ENCODE measurements at regions not wholly inside any gene's neighbourhood (a gene's known extent, or its start where the extent isn't known, plus 50 kb on each side); places are given as distances from the start of the nearest gene placed in this dataset.
A peak's percentile ranks its signal among the peaks of the same experiment; 100 is the strongest.

- Histone ChIP-seq H3K9me3 (ENCODE audit: control insufficient read depth, low read length) (no peaks in the 10 kb centered on the region), H3K4me1 (ENCODE audit: control insufficient read depth, insufficient read depth, low read length) (no peaks in the 10 kb centered on the region), H3K4me3 (ENCODE audit: low read length) (no peak overlapping the region), H3K27me3 (replicated peaks; ENCODE audit: control insufficient read depth, insufficient read depth, low read length) (no peaks in the 10 kb centered on the region), H3K36me3 (ENCODE audit: control insufficient read depth, insufficient read depth, low read length, severe bottlenecking) (no peaks in the 10 kb centered on the region), H3K9ac (ENCODE audit: low read length) (no peak overlapping the region)
- no peak for DNase-seq (ENCODE audit: low read depth)
These were observed 151.3 kb upstream of the SLC39A10 start for GRCh38 chr2:195505701-195506100.

GRCh38 chr2:195503208-195503607 lies 153.8 kb upstream of the SLC39A10 start:
- Histone ChIP-seq H3K4me3 (ENCODE audit: low read length) (no peak overlapping the region), H3K27me3 (replicated peaks; ENCODE audit: control insufficient read depth, insufficient read depth, low read length) (no peaks in the 10 kb centered on the region), H3K9me3 (ENCODE audit: control insufficient read depth, low read length) (no peaks in the 10 kb centered on the region), H3K36me3 (ENCODE audit: control insufficient read depth, insufficient read depth, low read length, severe bottlenecking) (no peaks in the 10 kb centered on the region), H3K4me1 (ENCODE audit: control insufficient read depth, insufficient read depth, low read length) (peaks cover 4% of the 10 kb centered on the region), H3K9ac (ENCODE audit: low read length) (no peak overlapping the region)
- no peak for DNase-seq (ENCODE audit: low read depth)

GRCh38 chr2:195501746-195502145 lies 155.3 kb upstream of the SLC39A10 start:
- Histone ChIP-seq H3K4me1 (ENCODE audit: control insufficient read depth, insufficient read depth, low read length) (peaks cover 4% of the 10 kb centered on the region), H3K9ac (ENCODE audit: low read length) (no peak overlapping the region), H3K27me3 (replicated peaks; ENCODE audit: control insufficient read depth, insufficient read depth, low read length) (no peaks in the 10 kb centered on the region), H3K9me3 (ENCODE audit: control insufficient read depth, low read length) (no peaks in the 10 kb centered on the region), H3K4me3 (ENCODE audit: low read length) (no peak overlapping the region), H3K36me3 (ENCODE audit: control insufficient read depth, insufficient read depth, low read length, severe bottlenecking) (no peaks in the 10 kb centered on the region)
- no peak for DNase-seq (ENCODE audit: low read depth)

- Histone ChIP-seq H3K9me3 (ENCODE audit: control insufficient read depth, low read length) (no peaks in the 10 kb centered on the region), H3K4me3 (ENCODE audit: low read length) (no peak overlapping the region), H3K9ac (ENCODE audit: low read length) (no peak overlapping the region), H3K36me3 (ENCODE audit: control insufficient read depth, insufficient read depth, low read length, severe bottlenecking) (no peaks in the 10 kb centered on the region), H3K27me3 (replicated peaks; ENCODE audit: control insufficient read depth, insufficient read depth, low read length) (no peaks in the 10 kb centered on the region), H3K4me1 (ENCODE audit: control insufficient read depth, insufficient read depth, low read length) (peaks cover 4% of the 10 kb centered on the region)
- no peak for DNase-seq (ENCODE audit: low read depth)
These were observed 156.1 kb upstream of the SLC39A10 start for GRCh38 chr2:195500879-195501278.

- Histone ChIP-seq H3K9ac (ENCODE audit: low read length) (no peak overlapping the region), H3K4me1 (ENCODE audit: control insufficient read depth, insufficient read depth, low read length) (peaks cover 4% of the 10 kb centered on the region), H3K27me3 (replicated peaks; ENCODE audit: control insufficient read depth, insufficient read depth, low read length) (no peaks in the 10 kb centered on the region), H3K4me3 (ENCODE audit: low read length) (no peak overlapping the region), H3K9me3 (ENCODE audit: control insufficient read depth, low read length) (no peaks in the 10 kb centered on the region), H3K36me3 (ENCODE audit: control insufficient read depth, insufficient read depth, low read length, severe bottlenecking) (no peaks in the 10 kb centered on the region)
- peak; percentile 37 for DNase-seq (ENCODE audit: low read depth)
These were observed 158.1 kb upstream of the SLC39A10 start for GRCh38 chr2:195498839-195499490.

GRCh38 chr2:195498176-195498575 lies 158.8 kb upstream of the SLC39A10 start:
- Histone ChIP-seq H3K27me3 (replicated peaks; ENCODE audit: control insufficient read depth, insufficient read depth, low read length) (no peaks in the 10 kb centered on the region), H3K4me3 (ENCODE audit: low read length) (no peak overlapping the region), H3K9me3 (ENCODE audit: control insufficient read depth, low read length) (no peaks in the 10 kb centered on the region), H3K36me3 (ENCODE audit: control insufficient read depth, insufficient read depth, low read length, severe bottlenecking) (no peaks in the 10 kb centered on the region), H3K4me1 (ENCODE audit: control insufficient read depth, insufficient read depth, low read length) (peaks cover 4% of the 10 kb centered on the region), H3K9ac (ENCODE audit: low read length) (no peak overlapping the region)
- DNase-seq (ENCODE audit: low read depth) = no peak

- Histone ChIP-seq H3K9ac (ENCODE audit: low read length) (no peak overlapping the region), H3K4me3 (ENCODE audit: low read length) (no peak overlapping the region), H3K36me3 (ENCODE audit: control insufficient read depth, insufficient read depth, low read length, severe bottlenecking) (no peaks in the 10 kb centered on the region), H3K9me3 (ENCODE audit: control insufficient read depth, low read length) (no peaks in the 10 kb centered on the region), H3K27me3 (replicated peaks; ENCODE audit: control insufficient read depth, insufficient read depth, low read length) (no peaks in the 10 kb centered on the region), H3K4me1 (ENCODE audit: control insufficient read depth, insufficient read depth, low read length) (peaks cover 4% of the 10 kb centered on the region)
- no peak for DNase-seq (ENCODE audit: low read depth)
These were observed 160.0 kb upstream of the SLC39A10 start for GRCh38 chr2:195496991-195497390.

- Histone ChIP-seq H3K9ac (ENCODE audit: low read length) (no peak overlapping the region), H3K4me3 (ENCODE audit: low read length) (no peak overlapping the region), H3K4me1 (ENCODE audit: control insufficient read depth, insufficient read depth, low read length) (peaks cover 4% of the 10 kb centered on the region), H3K9me3 (ENCODE audit: control insufficient read depth, low read length) (no peaks in the 10 kb centered on the region), H3K36me3 (ENCODE audit: control insufficient read depth, insufficient read depth, low read length, severe bottlenecking) (no peaks in the 10 kb centered on the region), H3K27me3 (replicated peaks; ENCODE audit: control insufficient read depth, insufficient read depth, low read length) (no peaks in the 10 kb centered on the region)
- no peak for DNase-seq (ENCODE audit: low read depth)
These were observed 161.1 kb upstream of the SLC39A10 start for GRCh38 chr2:195495966-195496365.

- Histone ChIP-seq H3K36me3 (ENCODE audit: control insufficient read depth, insufficient read depth, low read length, severe bottlenecking) (no peaks in the 10 kb centered on the region), H3K4me1 (ENCODE audit: control insufficient read depth, insufficient read depth, low read length) (peaks cover 4% of the 10 kb centered on the region), H3K9me3 (ENCODE audit: control insufficient read depth, low read length) (no peaks in the 10 kb centered on the region), H3K9ac (ENCODE audit: low read length) (no peak overlapping the region), H3K4me3 (ENCODE audit: low read length) (no peak overlapping the region), H3K27me3 (replicated peaks; ENCODE audit: control insufficient read depth, insufficient read depth, low read length) (no peaks in the 10 kb centered on the region)
- no peak for DNase-seq (ENCODE audit: low read depth)
These were observed 161.7 kb upstream of the SLC39A10 start for GRCh38 chr2:195495351-195495750.

- Histone ChIP-seq H3K4me1 (ENCODE audit: control insufficient read depth, insufficient read depth, low read length) (peaks cover 4% of the 10 kb centered on the region), H3K9me3 (ENCODE audit: control insufficient read depth, low read length) (no peaks in the 10 kb centered on the region), H3K4me3 (ENCODE audit: low read length) (no peak overlapping the region), H3K9ac (ENCODE audit: low read length) (no peak overlapping the region), H3K27me3 (replicated peaks; ENCODE audit: control insufficient read depth, insufficient read depth, low read length) (no peaks in the 10 kb centered on the region), H3K36me3 (ENCODE audit: control insufficient read depth, insufficient read depth, low read length, severe bottlenecking) (no peaks in the 10 kb centered on the region)
- peak; percentile 71 for DNase-seq (ENCODE audit: low read depth)
These were observed 162.6 kb upstream of the SLC39A10 start for GRCh38 chr2:195494451-195494850.

GRCh38 chr2:195493416-195493815 lies 163.6 kb upstream of the SLC39A10 start:
- H3K4me1 ChIP-seq (ENCODE audit: control insufficient read depth, insufficient read depth, low read length) = peaks cover 5% of the 10 kb centered on the region

GRCh38 chr2:195490319-195490718 lies 166.7 kb upstream of the SLC39A10 start:
- H3K9me3 ChIP-seq (ENCODE audit: control insufficient read depth, low read length) = no peaks in the 10 kb centered on the region
- no peaks in the 10 kb centered on the region for H3K27me3 ChIP-seq (replicated peaks; ENCODE audit: control insufficient read depth, insufficient read depth, low read length)
- DNase-seq (ENCODE audit: low read depth) = no peak
- H3K4me3 ChIP-seq (ENCODE audit: low read length) = no peak overlapping the region
- peaks cover 20% of the 10 kb centered on the region for H3K4me1 ChIP-seq (ENCODE audit: control insufficient read depth, insufficient read depth, low read length)
- H3K9ac ChIP-seq (ENCODE audit: low read length) = no peak overlapping the region
- H3K36me3 ChIP-seq (ENCODE audit: control insufficient read depth, insufficient read depth, low read length, severe bottlenecking) = no peaks in the 10 kb centered on the region

More at GRCh38 chr2:195493416-195493815, 163.6 kb upstream of the SLC39A10 start:
- H3K27me3 ChIP-seq (replicated peaks; ENCODE audit: control insufficient read depth, insufficient read depth, low read length) = no peaks in the 10 kb centered on the region
- no peaks in the 10 kb centered on the region for H3K9me3 ChIP-seq (ENCODE audit: control insufficient read depth, low read length)
- no peaks in the 10 kb centered on the region for H3K36me3 ChIP-seq (ENCODE audit: control insufficient read depth, insufficient read depth, low read length, severe bottlenecking)
- no peak for DNase-seq (ENCODE audit: low read depth)
- H3K9ac ChIP-seq (ENCODE audit: low read length) = no peak overlapping the region
- H3K4me3 ChIP-seq (ENCODE audit: low read length) = no peak overlapping the region
